ENCODE measurements at regions not wholly inside any gene's neighbourhood (a gene's known extent, or its start where the extent isn't known, plus 50 kb on each side); places are given as distances from the start of the nearest gene placed in this dataset.

- Histone ChIP-seq H3K9me3 (ENCODE audit: low read length) (peaks cover 9% of the 10 kb centered on the region; the same call in 1 of the 2 replicates), H3F3A (ENCODE audit: low read length, unreplicated experiment) (no peaks in the 10 kb centered on the region), H3K9ac (ENCODE audit: low read length) (no peak overlapping the region), H3K27me3 (ENCODE audit: low read length) (no peaks in the 10 kb centered on the region), H3K9me2 (replicated peaks; ENCODE audit: low read length) (no peaks in the 10 kb centered on the region), H3K79me2 (ENCODE audit: low read length) (no peaks in the 10 kb centered on the region), H3K4me3 (ENCODE audit: low read length) (no peak overlapping the region), H3K4me1 (ENCODE audit: insufficient read depth, low read length) (no peaks in the 10 kb centered on the region), H4K20me1 (ENCODE audit: low read length) (no peaks in the 10 kb centered on the region), H3K4me2 (ENCODE audit: low read length) (no peak overlapping the region), H3K36me3 (ENCODE audit: low read depth, low read length) (no peaks in the 10 kb centered on the region; the same call in 1 of the 2 replicates), H2AFZ (ENCODE audit: low read length) (0 out of 2 replicates have a peak overlapping the region, but pooled peaks have one; percentile 1), H3K27ac (ENCODE audit: low read length) (no peak overlapping the region)
- POLR2A ChIA-PET (ENCODE audit: unreplicated experiment), result no interaction called here
- CTCF ChIA-PET, result no interaction called here
- TF ChIP-seq EZH2 (IDR thresholded peaks at IDR 0.05; ENCODE audit: low read length, unreplicated experiment) (no peak), EZH2phosphoT487 (IDR thresholded peaks at IDR 0.05; ENCODE audit: borderline replicate concordance, low read length) (no peak), CTCF (conservative IDR thresholded peaks at IDR 0.05; ENCODE audit: low read depth, low read length) (no peak)
- intact Hi-C loops (cut with micrococcal nuclease), result no loop called here
- DNase-seq, result peak; percentile 28
- no TSS peak for BruUV-seq (replicated peaks)
- no peak for ATAC-seq
Observed at GRCh38 chr1:61570191-61570590, 154.8 kb downstream of the TM2D1 start.

- no TSS peak for BruUV-seq (replicated peaks)
- Histone ChIP-seq H3K9me3 (ENCODE audit: low read length) (peaks cover 15% of the 10 kb centered on the region; the same call in 1 of the 2 replicates), H3K79me2 (ENCODE audit: low read length) (no peaks in the 10 kb centered on the region), H3K4me1 (ENCODE audit: insufficient read depth, low read length) (no peaks in the 10 kb centered on the region), H3K27ac (ENCODE audit: low read length) (no peak overlapping the region), H3K4me3 (ENCODE audit: low read length) (no peak overlapping the region), H3K27me3 (ENCODE audit: low read length) (no peaks in the 10 kb centered on the region), H3F3A (ENCODE audit: low read length, unreplicated experiment) (no peaks in the 10 kb centered on the region), H3K9me2 (replicated peaks; ENCODE audit: low read length) (no peaks in the 10 kb centered on the region), H2AFZ (ENCODE audit: low read length) (no peak overlapping the region), H3K4me2 (ENCODE audit: low read length) (no peak overlapping the region), H3K36me3 (ENCODE audit: low read depth, low read length) (no peaks in the 10 kb centered on the region; the same call in 1 of the 2 replicates), H3K9ac (ENCODE audit: low read length) (no peak overlapping the region), H4K20me1 (ENCODE audit: low read length) (no peaks in the 10 kb centered on the region)
- DNase-seq (no peak), ATAC-seq (no peak)
- ChIA-PET CTCF (no interaction called here), POLR2A (ENCODE audit: unreplicated experiment) (no interaction called here)
- TF ChIP-seq CTCF (conservative IDR thresholded peaks at IDR 0.05; ENCODE audit: low read depth, low read length) (no peak), EZH2phosphoT487 (IDR thresholded peaks at IDR 0.05; ENCODE audit: borderline replicate concordance, low read length) (no peak), EZH2 (IDR thresholded peaks at IDR 0.05; ENCODE audit: low read length, unreplicated experiment) (no peak)
- intact Hi-C loops (cut with micrococcal nuclease), result no loop called here
Observed at GRCh38 chr1:61569303-61569621, 155.7 kb downstream of the TM2D1 start.

- CTCF ChIA-PET, result no interaction called here
- TF ChIP-seq EZH2phosphoT487 (IDR thresholded peaks at IDR 0.05; ENCODE audit: borderline replicate concordance, low read length), result no peak
- no peak for TF ChIP-seq CTCF (conservative IDR thresholded peaks at IDR 0.05; ENCODE audit: low read depth, low read length)
- Histone ChIP-seq H3K9me2 (replicated peaks; ENCODE audit: low read length) (no peaks in the 10 kb centered on the region), H2AFZ (ENCODE audit: low read length) (no peak overlapping the region), H3K4me3 (ENCODE audit: low read length) (no peak overlapping the region), H3K9me3 (ENCODE audit: low read length) (peaks cover 15% of the 10 kb centered on the region; the same call in 1 of the 2 replicates), H3K4me1 (ENCODE audit: insufficient read depth, low read length) (no peaks in the 10 kb centered on the region), H4K20me1 (ENCODE audit: low read length) (no peaks in the 10 kb centered on the region), H3K27me3 (ENCODE audit: low read length) (no peaks in the 10 kb centered on the region), H3K4me2 (ENCODE audit: low read length) (no peak overlapping the region), H3K79me2 (ENCODE audit: low read length) (no peaks in the 10 kb centered on the region), H3K27ac (ENCODE audit: low read length) (no peak overlapping the region), H3K9ac (ENCODE audit: low read length) (no peak overlapping the region), H3K36me3 (ENCODE audit: low read depth, low read length) (no peaks in the 10 kb centered on the region; the same call in 1 of the 2 replicates), H3F3A (ENCODE audit: low read length, unreplicated experiment) (no peaks in the 10 kb centered on the region)
- no peak for ATAC-seq
- POLR2A ChIA-PET (ENCODE audit: unreplicated experiment), result no interaction called here
- intact Hi-C loops (cut with micrococcal nuclease), result no loop called here
- DNase-seq, result no peak
- BruUV-seq (replicated peaks), result no TSS peak
Observed at GRCh38 chr1:61568460-61569302, 156.3 kb downstream of the TM2D1 start.
